Stimulated activated CD8-positive, alpha-beta memory T cell treated with anti-CD3 and anti-CD28 coated beads, Interleukin-2, amount 100 ng/mL, for 48 hours (primary cell): ENCODE measurements at regions not wholly inside any gene's neighbourhood (a gene's known extent, or its start where the extent isn't known, plus 50 kb on each side); places are given as distances from the start of the nearest gene placed in this dataset.

Experiments used
- DNase-seq, 2 donors: peaks; one replicate each; pipeline ENCODE4 v3.0.0-alpha.2; 2020; ENCODE audit warnings: low read depth in 2 of 2

- DNase-seq = no peak
These were observed 153.1 kb downstream of the PCDH17 start for GRCh38 chr13:57784633-57785032.

GRCh38 chr13:57787058-57787791 lies 155.7 kb downstream of the PCDH17 start:
- DNase-seq = no peak

DNA sequence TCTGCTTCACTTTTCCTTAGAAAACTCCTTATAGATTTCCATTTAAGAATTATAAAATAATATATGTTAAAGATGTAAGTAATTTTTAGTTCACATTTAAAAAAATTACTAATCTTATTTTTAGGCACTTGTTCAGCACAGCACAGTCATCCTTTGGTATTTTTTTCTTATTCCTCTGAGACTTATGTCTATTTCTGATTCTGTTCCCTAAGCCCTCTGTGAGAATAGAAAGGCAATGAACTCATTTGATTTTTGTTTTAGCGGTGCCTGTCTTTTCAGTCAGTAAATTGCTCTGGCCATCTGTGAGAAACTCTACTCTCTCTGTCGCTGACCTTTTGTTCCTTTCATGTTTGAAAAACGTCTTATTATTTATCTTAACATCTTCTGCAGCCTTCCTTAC lies 168.1 kb downstream of the PCDH17 start:
- DNase-seq = no peak

DNA sequence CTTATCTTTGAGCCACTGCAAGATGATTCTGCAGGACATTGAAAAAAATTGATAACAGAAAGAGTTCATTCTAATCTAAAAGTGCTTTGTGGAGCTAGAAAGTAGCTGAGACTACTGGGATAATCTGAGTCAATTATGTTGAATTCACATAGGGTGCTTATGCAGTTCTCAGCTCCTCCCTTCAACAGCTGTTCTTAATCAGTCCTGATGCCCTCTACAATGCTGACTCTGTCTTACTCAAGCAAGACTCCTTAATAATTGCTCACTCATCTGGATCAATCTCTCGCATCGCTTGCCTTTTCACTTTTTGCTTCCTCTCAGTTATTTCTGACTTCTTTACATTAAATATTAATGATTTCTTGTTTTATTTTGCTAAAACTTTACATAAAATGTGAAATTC lies 182.1 kb downstream of the PCDH17 start:
- DNase-seq = no peak

DNA sequence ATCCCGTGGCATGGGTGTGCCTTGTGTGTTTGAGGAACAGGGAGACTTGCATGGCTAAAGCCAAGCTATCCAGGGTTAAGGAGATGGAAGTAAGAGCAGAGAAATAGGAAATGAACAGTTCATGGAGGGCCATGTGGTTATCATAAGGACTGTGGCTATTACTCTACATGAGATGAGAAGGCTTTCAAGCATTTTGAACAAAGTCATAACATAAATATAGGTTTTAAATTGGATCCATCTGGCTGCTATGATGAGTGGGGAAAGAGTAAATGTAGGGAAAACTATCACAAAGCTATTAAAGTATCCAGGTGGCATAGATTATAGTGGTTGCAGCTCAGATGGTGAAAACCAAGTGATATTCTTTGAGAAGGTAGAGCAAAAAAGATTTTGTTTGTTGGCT lies 184.1 kb downstream of the PCDH17 start:
- DNase-seq = no peak

GRCh38 chr13:57820924-57821323 lies 189.4 kb downstream of the PCDH17 start:
- DNase-seq = no peak

DNA sequence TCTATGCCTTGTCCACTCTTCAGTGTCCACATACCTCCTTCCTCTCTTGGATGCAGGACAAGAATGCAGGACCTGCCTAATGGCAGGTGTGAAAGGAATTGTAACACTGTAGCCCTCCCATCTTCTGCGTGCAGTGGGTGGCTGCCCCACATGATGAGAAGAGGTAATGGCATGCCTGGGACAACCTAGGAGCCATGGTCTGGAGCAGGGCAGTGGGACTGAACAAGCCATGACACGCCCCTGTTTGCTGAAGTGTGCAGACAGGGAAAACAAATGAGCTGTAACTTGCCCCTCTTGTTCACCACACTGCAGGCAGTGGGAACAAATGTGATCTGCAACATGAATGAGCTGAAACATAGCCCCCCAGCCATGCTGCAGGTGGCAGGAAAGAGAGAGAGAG lies 192.2 kb downstream of the PCDH17 start:
- no peak for DNase-seq

GRCh38 chr13:57824121-57824520 lies 192.6 kb downstream of the PCDH17 start:
- no peak for DNase-seq

- DNase-seq = no peak
These were observed 193.5 kb downstream of the PCDH17 start for GRCh38 chr13:57825066-57825465.

DNA sequence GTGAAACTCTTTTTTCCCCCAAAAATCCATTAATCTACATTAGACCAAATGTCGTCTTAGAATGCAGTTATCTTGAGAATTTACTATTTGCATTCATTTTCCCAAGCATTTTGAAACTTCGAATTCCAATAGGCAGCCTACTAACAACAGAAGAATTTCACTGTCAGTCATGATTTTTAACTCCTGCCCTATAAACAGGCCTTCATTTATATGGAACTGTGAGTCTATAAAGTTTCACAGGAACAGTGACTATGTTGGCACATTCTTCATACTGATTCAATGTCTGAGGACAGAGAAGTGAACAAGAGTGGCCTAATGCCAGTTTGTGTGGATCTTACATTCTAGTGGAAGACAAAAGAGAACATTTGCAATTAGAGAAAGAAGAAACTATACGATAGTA lies 198.0 kb downstream of the PCDH17 start:
- no peak for DNase-seq

DNA sequence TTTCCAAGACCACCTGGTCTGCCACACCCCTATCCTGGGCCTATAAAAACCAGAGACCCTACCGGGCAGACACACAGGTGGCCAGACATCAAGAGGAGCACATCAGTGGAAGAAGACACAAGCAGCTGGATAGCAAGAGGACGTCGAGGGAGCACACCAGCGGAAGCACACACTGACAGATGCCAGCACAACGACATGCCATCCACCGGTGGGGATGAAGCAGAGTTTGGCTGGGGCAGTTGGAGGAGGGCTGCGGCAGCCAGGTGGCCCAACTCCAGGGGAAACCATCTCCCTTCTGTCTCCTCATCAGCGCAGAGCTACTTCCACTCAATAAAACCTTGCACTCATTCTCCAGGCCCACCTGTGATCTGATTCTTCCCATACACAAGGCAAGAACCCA lies 200.6 kb downstream of the PCDH17 start:
- no peak for DNase-seq

- DNase-seq = no peak
These were observed 206.3 kb downstream of the PCDH17 start for GRCh38 chr13:57837801-57838200.

DNA sequence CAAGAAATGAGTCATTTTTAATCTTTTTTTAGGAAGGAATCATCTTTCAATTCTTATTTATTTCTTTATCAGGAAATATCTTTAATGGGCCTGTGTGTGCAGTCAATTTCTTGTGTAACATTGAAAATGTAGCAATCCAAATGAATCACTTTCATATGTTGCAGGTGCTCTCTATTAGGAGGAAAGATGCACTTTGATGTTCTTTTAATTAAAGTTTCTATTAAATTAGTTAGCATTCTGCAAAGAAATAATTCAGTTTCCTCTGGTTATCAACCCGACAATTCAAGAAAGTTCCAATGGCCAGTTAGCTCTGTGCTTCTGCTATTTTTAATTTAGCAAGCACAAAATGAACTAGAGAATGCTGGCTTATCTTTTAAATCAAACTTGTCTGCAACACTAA lies 212.0 kb downstream of the PCDH17 start:
- DNase-seq = no peak

GRCh38 chr13:57846600-57847173 lies 215.1 kb downstream of the PCDH17 start:
- no peak for DNase-seq

GRCh38 chr13:57857945-57858344 lies 226.4 kb downstream of the PCDH17 start:
- no peak for DNase-seq

GRCh38 chr13:57858376-57858775 lies 226.8 kb downstream of the PCDH17 start:
- DNase-seq = no peak

- DNase-seq = no peak
These were observed 231.3 kb downstream of the PCDH17 start for GRCh38 chr13:57862879-57863278.

DNA sequence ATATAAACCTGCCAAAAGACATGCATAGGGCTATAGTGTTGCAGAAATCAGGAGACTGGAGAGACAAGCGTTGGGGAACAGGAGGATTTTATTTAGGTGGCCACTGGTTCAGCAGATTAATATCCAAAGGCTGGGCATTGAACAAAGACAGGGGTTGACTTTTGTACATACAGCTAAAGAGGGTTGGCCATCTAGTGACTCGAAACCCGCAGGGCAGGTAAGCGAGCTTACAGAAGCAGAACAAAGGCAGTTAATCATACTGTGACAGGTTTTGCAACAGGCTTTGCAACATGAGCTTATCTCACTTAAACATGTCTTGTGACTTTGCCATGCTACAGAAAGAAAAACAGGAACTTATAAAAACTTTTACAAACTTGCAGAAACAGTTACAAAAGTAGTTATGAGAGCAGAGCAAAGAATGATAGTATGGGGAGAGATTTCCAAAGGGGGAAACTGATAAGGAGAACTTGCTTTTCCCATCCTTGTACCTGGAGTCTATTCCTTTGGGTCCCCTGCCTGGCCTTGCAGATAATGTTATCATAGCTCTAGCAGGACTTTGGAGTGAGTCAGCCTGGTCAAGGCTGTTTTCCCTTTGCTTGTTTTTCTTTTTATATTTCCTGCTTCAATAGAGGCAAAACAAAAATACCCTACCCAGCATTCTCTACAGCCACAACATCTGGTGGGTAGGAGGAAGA lies 234.2 kb downstream of the PCDH17 start:
- DNase-seq = no peak

DNA sequence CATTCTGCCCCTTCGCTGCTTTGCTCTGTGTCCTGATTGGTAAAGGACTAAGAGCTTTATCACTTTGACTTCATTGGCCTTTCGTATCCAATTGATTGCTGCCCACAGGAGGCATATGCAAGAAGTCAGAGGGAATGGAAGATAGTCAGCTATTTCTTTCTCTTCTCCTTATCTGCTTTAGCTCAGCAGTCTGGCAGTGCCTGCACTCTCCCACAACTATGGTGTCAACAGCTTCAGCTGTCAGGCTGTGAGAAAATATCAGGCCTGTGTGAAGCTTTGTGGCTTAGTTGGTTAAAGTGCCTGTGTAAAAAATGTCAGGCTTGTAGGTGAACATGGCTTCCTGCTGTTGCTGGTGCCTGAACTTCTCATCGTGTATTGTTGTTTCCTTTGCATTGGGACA lies 243.0 kb downstream of the PCDH17 start:
- no peak for DNase-seq

DNA sequence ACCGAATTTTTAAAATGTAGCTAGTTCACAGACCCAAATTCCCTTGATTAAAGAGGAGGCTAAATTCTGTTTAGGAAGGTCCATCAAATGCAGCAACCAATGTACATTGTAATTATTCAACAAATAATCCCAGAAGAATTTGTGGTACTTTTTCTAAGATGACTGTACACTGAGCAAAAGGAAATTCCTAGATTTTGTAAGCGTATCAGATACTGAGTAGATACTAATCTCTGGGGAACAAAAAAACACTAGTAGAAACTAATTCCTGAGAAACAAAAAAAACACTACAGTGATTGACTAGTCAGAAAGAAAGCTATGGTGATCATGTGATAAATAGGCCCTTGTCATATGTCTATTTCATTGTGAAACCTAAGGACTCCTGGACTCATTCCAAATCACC lies 246.1 kb downstream of the PCDH17 start:
- DNase-seq = no peak

DNA sequence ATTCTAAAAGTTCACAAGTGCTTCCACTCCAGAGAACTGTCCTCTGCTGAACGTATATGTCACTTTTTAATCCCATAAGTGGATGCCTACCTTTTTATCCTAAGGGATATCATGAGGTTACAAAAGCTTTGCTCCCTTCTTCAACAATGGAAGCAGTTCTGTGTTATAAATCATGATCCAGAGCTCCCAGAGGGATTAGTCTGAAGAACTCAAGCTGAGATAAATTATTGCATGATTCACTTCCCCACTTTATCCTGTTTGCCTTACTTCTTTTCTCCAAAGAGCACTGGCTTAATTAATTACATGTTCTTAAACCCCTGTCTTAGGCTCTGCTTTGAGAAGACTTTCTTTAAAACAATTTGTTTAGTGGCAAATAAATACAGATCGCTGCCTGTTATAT lies 246.7 kb downstream of the PCDH17 start:
- DNase-seq = no peak

GRCh38 chr13:57897225-57897624 lies 265.7 kb downstream of the PCDH17 start:
- DNase-seq = no peak

DNA sequence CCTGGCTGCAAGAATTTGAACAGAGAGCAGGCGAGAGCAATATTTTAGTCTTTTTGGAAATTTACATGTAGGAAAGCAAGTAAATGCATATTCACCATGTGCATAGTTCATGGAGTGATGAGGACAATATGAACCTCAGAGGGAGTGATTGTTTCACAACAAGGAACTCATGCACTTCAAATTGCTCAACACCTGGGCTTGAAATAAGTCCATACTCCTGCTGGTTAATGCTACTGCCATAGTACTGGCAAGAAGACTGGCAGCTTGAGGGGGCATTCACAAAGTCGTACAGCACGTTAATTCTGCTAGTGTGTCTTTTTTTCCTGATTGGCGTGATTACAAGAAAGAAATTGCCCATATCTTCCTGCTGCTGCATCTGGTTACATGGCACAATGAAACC lies 267.6 kb downstream of the PCDH17 start:
- no peak for DNase-seq
